Thyroid gland (tissue), 4 donors: ENCODE measurements at regions not wholly inside any gene's neighbourhood (a gene's known extent, or its start where the extent isn't known, plus 50 kb on each side); places are given as distances from the start of the nearest gene placed in this dataset.

ENCODE experiments used
- POLR2A ChIP-seq, 2 donors: fragments of 450-650 bp; IDR thresholded peaks; one replicate each; pipeline ENCODE4 v1.6.1; 2017; ENCODE audit warnings: antibody characterized with exemption in 2 of 2, mild to moderate bottlenecking in 2 of 2, moderate library complexity in 1 of 2
- TF ChIP-seq, protein P1 (sequence below), 6 experiments: fragments of 200-600 bp in 3 of 6; fragments of 450-650 bp in 3 of 6; sonication (generic) in 3 of 6; IDR thresholded peaks; one replicate each; pipeline ENCODE4 v1.5.1; 2016 to 2019; ENCODE audit warnings: antibody characterized with exemption in 6 of 6, mild to moderate bottlenecking in 2 of 6, inconsistent platforms in 1 of 6, moderate library complexity in 1 of 6

GRCh38 chr20:30815577-30816181 lies 441.8 kb upstream of the DEFB115 start:
- TF ChIP-seq, protein P1, sequence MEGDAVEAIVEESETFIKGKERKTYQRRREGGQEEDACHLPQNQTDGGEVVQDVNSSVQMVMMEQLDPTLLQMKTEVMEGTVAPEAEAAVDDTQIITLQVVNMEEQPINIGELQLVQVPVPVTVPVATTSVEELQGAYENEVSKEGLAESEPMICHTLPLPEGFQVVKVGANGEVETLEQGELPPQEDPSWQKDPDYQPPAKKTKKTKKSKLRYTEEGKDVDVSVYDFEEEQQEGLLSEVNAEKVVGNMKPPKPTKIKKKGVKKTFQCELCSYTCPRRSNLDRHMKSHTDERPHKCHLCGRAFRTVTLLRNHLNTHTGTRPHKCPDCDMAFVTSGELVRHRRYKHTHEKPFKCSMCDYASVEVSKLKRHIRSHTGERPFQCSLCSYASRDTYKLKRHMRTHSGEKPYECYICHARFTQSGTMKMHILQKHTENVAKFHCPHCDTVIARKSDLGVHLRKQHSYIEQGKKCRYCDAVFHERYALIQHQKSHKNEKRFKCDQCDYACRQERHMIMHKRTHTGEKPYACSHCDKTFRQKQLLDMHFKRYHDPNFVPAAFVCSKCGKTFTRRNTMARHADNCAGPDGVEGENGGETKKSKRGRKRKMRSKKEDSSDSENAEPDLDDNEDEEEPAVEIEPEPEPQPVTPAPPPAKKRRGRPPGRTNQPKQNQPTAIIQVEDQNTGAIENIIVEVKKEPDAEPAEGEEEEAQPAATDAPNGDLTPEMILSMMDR (IDR thresholded peaks at IDR 0.05), result no peak
- no peak for TF ChIP-seq POLR2A (IDR thresholded peaks at IDR 0.05)
